ENCODE measurements at regions not wholly inside any gene's neighbourhood (a gene's known extent, or its start where the extent isn't known, plus 50 kb on each side); places are given as distances from the start of the nearest gene placed in this dataset.
"Not testable (repeated sequence)": the region's sequence is repeated elsewhere in the genome, so short reads cannot be mapped to it uniquely, and the experiment has no call there.

DNA sequence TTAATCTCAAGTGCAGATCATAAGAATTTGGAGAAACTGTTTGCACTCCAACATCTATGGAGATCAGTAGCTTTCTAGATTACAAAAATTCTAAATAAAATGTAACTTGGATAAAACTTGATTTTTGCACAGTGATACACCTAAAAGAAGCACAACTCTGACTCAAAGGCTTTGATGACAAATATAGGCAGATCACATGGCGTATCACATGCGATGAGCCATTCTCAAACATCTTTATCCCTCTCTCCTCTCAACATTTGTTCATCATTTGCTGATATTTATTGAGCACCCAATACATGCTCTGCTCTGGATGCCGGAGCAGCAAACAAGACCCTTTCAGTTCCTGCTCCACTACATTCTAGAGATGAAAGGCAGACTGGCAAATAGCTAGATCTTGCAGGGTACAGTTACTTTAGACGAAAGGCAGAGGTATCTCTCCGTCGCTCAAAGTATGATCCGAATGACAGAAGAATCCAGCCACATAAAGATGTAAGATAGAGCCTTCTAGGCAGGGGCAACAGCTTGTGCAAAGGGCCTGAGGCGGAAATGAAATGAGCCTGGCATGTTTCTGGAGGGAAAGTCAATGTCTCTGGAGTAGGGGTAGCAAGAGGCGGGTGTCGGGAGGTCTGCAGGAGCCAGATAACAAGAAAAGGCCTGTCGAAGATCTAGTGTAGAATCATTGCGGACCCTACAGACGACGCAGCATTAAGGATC is 145.8 kb upstream of the ERRFI1 start:
- no peak overlapping the region for H3K4me3 ChIP-seq (ENCODE audit: low read depth, low read length)

DNA sequence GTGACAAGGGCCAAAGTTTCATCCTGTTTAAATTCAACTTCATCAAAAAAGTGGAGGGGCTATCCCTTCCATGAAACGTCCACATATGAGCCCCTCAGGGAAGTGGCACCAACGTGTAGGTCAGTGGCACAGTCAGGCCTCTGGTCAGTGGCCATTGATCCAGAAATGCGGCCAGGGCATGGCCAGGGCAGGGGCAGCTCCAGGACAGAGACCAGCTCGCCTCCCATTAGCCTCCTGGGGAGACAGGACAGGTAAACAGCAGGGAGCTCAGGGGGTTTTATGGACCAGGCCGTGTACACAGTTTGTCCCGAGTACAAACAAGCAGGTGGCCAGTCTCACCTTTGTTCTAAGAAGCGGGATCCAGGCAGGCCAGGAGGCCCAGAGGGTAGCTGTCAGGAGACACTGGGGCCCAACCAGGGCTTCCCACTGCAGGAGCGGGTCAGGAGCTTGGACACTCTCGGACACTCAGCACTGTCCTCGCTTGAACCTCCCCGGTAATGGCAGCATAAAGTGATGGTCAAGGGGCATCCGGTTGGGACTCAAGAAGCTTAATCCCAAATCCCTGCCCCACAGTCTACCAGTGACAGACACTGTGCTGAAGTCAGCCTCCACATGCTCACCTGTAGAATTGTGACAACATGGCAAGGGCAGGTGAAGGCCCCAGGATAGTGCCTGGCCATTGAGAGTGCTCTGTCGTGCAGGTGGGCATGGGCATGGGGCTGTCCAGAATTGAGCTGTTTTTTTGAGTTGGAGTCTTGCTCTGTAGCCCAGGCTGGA is 144.1 kb upstream of the ERRFI1 start:
- H3K4me3 ChIP-seq (ENCODE audit: low read depth, low read length): no peak overlapping the region

DNA sequence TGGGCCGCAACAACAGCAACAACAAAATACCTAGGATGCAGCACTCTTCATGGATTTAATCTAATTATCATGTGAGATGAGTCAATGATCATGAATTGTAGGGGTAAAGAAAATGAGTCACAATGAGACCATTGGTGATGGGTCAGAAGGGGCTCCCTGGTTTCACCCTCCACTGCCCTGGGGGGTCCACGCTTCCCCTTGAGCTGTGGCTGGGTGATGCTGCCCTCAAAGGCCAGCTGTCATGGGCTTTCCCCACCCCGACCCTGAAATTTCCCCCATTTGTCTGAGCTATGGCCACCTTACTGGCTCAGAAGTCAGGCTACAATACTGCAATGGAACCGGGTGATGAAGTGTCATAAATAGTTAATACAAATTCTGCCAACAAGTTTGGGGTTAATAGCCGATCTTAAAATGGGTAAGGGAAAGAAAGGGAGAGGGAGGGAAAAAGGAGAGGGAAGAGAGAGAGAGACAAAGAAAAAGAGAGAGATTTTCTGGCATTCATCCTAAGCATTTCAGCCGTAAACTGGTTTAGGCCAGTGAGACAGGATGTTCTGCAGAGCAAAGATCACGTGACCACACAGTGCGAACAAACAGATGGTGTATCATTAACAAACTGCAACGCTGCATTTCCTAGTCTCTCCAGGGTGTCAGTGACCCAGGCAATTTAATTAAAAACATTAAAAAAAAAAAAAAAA is 143.4 kb upstream of the ERRFI1 start:
- no peak overlapping the region for H3K4me3 ChIP-seq (ENCODE audit: low read depth, low read length)

DNA sequence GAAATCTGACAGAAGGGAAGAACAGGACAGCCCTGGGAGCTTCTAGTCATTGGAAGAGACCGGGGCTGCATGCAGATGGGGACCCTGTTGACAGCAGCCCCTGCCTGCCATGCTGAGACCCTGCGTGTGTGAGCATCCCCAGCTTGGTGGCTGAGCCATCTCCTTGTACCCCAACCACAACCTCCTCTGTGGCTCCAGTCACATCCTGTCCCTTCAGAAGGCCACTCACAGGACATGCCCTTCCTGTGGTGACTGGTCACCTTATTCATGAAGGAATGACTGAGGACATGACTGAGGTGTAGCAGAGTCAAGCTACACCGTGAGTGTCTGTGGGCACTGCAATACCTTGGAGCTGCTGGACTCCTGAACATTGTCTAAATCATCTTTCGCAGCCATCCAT is 141.8 kb upstream of the ERRFI1 start:
- no peak overlapping the region for H3K4me3 ChIP-seq (ENCODE audit: low read depth, low read length)

DNA sequence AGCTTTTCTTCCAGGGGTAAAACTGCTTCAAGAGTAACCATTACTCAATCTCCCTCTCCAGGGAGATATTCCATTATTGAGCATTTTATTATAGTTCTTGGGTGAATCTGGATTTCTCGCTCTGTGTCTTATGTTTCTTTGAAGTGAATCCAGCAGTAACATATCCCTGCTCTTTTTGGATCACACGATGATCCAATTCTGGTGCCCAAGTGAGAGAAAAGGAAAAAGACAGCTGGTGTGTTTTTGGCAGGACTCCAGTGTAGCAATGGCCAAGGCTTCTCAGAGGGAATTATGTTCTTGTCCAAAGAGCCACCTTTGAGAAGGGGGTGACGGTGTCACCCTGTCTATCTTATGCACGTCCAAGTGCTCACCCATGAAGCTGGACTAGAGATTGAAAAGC is 140.3 kb upstream of the ERRFI1 start:
- no peak overlapping the region for H3K4me3 ChIP-seq (ENCODE audit: low read depth, low read length)

DNA sequence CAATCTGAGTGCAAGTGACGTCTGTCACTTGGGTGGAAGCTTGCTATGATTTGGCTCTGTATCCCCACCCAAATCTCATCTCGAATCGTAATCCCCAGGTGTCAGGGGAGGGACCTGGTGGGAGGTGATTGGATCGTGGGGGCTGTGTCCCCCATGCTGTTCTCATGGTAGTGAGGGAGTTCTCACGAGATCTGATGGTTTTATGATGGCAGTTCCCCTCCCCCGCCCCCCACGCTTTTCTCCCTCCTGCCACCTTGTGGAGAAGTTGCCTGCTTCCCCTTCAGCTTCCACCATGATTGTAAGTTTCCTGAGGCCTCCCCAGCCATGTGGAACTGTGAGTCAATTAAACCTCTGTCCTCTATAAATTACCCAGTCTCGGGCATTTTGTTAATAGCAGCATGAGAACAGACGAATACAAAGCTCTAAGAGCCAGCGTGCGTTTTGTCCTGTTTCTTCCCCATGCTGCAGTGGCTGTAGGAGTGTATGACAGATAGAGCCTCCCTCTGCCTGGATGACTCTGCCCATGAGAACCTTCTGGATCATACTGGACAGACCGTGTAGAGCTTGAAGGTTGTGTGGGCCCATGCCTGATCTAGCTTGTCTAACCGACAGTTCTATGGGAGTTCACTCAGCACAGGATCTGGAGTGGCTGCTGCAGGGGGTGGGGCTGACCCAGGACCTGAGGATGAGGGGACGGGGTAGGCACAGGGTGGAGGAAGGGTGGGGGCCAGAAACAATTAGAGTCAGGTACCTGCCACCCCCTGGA is 139.7 kb upstream of the ERRFI1 start:
- no peak overlapping the region for H3K4me3 ChIP-seq (ENCODE audit: low read depth, low read length)

DNA sequence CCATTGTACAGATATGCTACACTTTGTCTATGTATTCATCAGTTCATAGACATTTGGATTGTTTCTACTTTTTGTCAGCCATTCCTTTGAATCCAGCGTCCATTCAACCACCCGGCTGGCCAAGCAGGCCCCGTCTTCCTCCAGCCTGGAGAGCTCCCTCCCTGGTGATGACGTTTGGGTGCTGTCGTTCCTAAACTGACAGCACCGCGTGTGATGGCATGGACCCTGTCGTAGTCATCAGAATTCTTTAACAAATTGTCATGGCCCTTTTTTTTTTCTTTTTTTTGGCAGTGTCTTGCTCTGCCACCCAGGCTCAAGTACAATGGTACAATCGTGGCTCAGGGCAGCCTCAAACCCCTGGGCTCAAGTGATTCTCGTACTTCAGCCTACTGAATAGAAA is 138.6 kb upstream of the ERRFI1 start:
- H3K4me3 ChIP-seq (ENCODE audit: low read depth, low read length): no peak overlapping the region

DNA sequence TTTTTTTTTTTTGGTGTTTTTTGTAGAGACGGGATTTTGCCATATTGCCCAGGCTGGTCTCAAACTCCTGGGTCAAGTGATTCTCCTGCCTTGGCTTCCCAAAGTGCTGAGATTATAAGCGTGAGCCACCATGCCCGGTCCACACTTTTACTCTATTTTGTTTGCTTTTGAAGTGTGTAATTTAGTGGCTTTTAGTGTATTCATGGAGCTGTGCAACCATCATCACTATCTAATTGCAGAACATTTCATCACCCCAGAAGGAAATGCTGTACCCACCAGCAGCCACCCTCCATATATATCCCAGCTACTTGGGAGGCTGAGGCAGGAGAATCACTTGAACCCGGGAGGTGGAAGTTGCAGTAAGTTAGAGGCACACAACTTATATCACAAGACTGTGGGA is 136.9 kb upstream of the ERRFI1 start:
- H3K4me3 ChIP-seq (ENCODE audit: low read depth, low read length): no peak overlapping the region

DNA sequence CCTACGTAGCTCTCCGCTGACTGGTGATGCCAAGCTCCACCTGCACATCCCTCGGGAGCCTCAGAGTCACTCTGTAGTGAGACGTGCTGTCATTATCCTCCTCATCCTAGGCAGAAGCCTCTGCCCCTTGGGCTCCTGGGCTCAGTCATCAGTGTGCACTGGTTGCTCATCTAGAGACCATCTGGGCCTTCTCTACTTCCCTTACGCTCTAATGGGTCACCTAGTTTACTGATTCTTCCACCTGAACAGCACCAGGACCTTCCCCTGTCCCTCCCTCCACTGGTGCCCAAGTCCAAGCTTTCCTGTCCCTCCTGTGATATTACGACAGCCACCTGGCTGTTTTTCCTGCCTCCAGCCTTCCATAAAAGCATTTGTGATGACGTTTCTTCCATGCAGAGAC is 136.1 kb upstream of the ERRFI1 start:
- H3K4me3 ChIP-seq (ENCODE audit: low read depth, low read length): no peak overlapping the region

DNA sequence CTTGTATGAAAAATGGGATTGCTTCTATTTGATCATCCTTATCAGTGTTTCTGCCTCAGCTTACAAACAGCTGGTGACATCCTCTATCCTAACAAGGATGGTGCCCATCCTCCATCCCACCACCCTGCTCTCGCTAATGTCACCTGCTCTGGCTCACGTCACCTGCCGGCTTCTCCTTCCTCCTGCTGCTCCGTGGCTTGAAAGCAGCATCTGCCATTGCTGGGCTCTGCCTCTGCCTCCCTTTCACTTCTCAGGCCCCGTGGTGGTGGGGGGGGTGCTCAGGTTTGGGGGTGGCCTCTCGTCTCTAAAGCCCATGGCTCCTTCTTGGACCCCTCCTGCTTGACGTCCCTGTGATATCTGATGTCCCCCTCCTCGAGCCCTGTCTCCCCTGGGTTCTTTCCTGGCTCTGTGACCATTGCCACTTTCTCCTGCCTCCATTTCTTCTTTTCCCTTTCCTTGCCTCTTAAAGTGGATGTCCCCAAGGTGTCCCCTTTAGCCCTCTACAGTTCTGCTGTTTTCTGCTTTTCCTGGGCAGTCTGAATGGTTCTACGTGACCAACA is 135.5 kb upstream of the ERRFI1 start:
- no peak overlapping the region for H3K4me3 ChIP-seq (ENCODE audit: low read depth, low read length)

DNA sequence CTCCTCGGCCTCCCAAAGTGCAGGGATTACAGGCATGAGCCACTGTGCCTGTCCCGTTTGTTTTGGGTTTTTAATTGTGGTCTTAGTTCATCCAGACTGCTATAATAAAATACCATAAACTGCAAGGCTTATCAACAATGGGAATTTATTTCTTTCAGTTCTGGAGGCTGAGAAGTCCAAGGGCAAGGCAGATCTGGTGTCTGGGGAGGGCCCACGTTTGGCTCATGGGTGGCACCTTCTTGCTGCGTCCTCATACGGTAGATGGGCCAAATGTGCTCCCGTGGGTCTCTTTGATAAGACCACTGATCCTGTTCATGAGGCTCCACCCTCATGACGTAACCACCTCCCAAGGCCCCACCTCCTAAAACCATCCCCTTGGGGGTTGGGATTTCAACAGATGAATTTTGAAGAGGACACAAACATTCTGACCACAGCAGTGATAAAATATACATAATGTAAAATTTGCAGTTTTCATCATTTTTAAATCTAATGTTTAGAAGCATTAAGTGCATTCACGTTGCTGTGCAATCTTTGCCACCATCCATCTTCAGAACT is 133.4 kb upstream of the ERRFI1 start:
- no peak overlapping the region for H3K4me3 ChIP-seq (ENCODE audit: low read depth, low read length)

DNA sequence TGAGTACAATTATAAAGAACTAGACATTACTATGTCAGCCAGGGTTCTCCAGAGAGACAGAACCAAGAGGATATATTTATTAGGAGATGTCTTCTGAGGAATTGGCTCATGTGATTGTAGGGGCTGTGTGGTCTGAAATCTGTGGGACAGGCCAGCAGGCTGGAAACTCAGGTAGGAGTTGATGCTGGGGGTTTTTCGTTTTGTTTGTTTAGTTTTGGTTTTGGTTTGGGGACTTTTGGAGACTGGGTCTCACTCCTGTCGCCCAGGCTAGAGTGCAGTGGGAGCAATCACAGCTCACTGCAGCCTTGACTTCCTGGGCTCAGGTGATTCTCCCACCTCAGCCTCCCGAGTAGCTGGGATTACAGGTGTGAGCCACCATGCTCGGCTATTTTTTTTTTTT is 132.9 kb upstream of the ERRFI1 start:
- H3K4me3 ChIP-seq (ENCODE audit: low read depth, low read length): no peak overlapping the region

DNA sequence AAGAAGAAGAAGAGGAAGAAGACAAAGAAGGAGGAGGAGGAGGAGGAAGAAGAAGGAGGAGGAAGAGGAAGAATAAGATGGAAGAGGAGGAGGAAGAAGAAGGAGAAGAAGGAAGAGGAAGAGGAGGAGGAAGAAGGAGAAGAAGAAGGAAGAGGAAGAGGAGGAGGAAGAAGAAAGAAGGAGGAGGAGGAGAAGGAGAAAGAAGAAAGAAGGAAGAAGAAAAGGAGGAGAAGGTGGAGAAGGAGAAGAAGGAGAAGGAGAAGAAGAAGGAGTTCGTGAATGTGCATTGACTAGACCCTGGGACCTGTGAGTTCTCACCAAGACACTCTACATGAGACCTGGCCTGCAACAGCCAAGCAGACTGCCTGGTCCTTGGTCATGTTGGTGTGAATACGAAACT is 131.7 kb upstream of the ERRFI1 start:
- no peak overlapping the region for H3K4me3 ChIP-seq (ENCODE audit: low read depth, low read length)

DNA sequence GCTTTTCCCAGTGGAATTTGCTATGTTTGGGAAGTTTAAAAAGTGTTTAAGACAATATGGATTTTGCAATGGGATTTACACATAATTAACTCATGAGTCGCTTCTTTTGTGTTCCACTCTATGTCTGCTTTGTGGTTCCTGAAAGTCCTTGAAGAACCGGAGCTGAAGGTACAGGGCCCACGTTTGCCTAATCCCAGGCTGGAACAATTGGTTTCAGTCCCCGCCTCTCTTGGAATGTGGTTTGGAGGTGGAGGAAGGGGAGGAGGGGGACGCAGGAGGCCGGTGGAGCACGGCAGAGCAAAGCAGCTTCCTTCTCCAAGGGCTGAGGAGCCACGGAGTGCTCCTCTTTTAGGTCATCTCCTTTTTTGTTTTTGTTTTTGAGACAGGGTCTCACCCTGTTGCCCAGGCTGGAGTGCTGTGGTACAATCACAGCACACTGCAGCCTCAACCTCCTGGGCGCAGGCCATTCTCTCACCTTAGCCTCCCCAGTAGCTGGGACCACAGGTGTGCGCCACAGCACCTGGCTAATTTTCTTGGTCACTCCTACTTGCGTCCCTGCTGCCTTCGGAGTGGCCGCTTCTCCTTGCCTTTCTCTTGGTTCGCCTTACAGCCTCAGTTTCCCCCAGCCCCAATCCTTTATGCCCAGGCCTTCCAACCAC is 129.5 kb upstream of the ERRFI1 start:
- no peak overlapping the region for H3K4me3 ChIP-seq (ENCODE audit: low read depth, low read length)

DNA sequence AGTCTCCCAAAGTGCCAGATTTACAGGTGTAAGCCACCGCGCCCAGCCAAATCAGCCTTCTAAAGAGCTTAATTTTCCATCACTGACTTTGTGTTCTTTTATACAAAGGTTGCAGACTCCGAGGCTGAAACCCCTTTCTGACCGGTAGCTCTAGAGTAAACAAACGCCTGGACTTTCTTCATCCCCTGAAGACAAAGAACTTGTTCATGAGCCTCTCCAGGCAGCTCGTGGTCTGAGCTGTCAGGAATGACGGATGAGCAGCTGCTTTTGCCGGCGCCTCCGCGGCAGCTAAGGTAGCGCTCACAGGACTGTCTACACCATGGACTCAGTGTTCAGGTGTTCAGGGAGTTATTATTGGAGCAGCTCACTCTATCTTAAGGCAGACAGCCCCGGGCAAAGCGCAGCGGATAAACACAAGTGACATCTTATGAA is 128.5 kb upstream of the ERRFI1 start:
- H3K4me3 ChIP-seq (ENCODE audit: low read depth, low read length): no peak overlapping the region

DNA sequence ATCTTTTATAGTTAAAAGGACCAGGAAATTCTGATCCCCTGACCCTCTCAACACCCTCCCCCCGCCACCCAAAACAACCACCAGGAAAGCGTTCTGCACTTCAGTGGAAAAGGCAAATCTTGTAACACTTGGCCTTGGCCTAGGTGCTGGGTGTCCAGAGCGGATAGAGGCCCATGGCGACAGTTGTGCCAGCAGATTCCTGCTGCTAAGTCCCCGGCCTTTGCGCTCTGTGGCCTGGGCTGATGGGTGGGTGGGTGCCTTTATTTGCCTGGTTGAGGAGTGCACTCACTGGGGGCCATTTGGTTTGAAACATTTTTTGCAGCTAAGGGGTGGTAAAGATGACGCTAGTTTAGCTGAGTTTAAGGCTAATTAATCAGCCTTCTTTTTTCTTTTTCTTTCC is 127.9 kb upstream of the ERRFI1 start:
- H3K4me3 ChIP-seq (ENCODE audit: low read depth, low read length): no peak overlapping the region

DNA sequence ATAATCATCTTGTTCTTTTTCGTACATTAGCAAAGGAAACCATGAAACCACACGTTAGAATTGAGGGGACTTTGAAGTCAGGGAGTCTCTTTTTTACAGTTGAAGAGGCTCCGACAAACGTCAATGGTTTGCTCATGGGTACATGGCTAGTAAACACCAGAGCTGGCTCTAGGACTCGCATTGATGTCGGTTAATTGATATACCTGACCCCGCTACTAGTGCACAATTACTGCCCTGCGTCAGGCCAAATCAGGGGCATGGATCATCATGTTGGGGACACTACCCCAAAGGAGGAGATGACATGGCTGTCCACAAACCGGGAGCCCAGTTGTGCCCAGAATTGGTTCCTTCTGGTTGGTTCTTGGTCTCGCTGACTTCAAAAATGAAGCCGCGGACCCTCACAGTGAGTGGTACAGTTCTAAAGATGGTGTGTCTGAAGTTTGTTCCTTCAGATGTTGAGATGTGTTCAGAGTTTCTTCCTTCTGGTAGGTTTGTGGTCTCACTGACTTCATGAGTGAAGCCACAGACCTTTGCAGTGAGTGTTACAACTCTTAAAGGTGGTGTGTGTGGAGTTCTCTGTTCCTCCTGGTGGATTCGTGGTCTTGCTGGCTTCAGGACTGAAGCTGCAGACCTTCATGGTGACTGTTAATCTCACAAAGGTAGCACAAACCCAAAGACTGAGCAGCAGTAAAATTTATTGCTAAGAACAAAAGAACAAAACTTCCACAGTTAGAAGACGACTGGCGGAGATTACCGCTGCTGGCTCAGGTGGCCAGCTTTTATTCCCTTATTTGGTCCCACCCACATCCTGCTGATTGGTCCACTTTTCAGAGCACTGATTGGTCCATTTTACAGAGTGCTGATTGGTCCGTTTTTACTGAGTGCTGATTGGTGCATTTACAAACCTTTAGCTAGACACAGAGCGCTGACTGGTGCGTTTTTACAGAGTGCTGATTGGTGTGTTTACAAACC is 126.9 kb upstream of the ERRFI1 start:
- no peak overlapping the region for H3K4me3 ChIP-seq (ENCODE audit: low read depth, low read length)

DNA sequence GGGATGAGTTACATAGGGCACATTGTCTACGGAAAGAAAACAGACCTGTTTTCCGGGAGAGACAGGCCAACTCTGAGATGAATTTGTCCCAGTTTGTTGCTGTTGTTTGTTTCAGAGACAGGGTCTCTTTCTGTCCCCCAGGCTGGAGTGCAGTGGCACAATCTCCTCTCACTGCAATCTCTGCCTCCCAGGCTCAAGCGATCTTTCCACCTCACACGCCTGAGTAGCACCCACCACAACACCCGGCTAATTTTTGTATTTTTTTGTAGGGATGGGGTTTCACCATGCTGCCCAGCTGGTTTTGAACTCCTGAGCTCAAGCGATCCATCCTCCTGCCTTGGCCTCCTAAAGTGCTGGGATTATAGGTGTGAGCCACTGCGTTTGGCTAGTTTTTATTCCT is 125.5 kb upstream of the ERRFI1 start:
- H3K4me3 ChIP-seq (ENCODE audit: low read depth, low read length): no peak overlapping the region

DNA sequence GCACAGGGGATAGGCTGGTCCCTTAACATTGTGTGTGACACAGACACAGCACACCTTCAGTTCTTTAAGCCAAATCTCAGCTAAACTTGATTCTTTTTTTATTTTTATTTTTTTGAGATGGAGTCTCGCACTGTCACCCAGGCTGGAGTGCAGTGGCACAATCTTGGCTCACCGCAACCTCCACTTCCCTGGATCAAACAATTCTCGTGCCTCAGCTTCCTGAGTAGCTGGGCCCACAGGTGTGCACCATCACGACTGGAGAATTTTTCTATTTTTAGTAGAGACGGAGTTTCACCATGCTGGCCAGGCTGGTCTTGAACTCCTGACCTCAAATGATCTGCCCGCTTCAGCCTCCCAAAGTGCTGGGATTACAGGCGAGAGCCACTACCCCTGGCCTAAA is 123.6 kb upstream of the ERRFI1 start:
- not testable (repeated sequence) for H3K4me3 ChIP-seq (ENCODE audit: low read depth, low read length)

Data from iPS-11a (cell line).